HG02981 (cell line): ENCODE measurements at regions not wholly inside any gene's neighbourhood (a gene's known extent, or its start where the extent isn't known, plus 50 kb on each side); places are given as distances from the start of the nearest gene placed in this dataset.

Source experiments
- ATAC-seq: cut with Tn5 transposase; IDR thresholded peaks from one replicate; pipeline ENCODE4 v1.9.1; 2021; ENCODE audit warnings: mild to moderate bottlenecking, moderate library complexity; ENCODE audit not compliant: unreplicated experiment

DNA sequence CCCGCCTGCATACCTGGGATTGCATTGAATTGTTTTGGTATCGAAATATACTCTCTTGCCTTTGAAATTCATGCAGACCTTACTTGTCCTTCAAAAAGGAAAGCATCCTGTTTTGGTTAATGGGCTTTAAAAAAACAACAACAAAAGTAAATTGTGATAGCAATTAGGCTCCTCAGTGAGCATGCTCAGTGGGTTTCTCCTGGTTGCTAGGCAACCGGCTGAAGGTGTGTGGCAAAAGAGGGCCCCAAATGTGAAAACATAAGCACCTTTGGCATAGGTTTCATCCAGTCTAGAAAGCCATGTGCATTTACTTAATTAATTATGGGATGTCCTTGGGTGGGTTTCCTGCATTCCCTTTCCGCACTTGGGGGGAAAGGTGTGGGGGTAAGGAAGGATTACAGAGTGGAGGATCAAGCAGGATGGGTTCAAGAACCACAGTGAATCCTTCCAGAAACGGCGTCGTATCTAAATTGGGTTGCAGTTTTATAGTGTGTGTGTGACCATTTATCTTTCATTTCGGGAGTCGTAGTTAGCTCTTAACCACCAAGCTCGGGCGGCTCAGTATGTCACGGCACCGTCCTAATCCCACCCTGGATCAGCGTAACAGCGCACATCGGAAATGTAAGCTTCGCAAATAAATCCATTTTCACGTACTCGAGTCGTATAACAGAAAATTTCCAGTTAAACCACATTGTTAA is 274.9 kb upstream of the TCF4 start:
- no peak for ATAC-seq

DNA sequence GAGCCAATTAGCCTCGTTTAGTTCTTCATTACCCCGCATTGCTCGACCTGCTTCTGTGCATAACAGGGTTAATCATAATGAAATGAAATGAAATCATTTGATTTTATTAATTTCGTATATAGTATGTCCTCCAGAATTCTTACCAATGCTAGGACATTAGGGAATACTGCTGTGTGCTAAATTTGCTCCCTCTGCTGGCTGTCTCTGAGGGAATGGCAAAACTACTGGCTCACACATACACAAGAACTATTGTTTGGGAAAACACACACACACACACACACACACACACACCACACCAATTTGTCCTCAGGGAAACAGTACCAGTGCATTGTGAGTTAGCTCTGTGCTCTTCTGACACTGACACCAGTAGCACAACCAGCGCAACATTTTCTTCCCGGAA is 273.3 kb upstream of the TCF4 start:
- no peak for ATAC-seq

DNA sequence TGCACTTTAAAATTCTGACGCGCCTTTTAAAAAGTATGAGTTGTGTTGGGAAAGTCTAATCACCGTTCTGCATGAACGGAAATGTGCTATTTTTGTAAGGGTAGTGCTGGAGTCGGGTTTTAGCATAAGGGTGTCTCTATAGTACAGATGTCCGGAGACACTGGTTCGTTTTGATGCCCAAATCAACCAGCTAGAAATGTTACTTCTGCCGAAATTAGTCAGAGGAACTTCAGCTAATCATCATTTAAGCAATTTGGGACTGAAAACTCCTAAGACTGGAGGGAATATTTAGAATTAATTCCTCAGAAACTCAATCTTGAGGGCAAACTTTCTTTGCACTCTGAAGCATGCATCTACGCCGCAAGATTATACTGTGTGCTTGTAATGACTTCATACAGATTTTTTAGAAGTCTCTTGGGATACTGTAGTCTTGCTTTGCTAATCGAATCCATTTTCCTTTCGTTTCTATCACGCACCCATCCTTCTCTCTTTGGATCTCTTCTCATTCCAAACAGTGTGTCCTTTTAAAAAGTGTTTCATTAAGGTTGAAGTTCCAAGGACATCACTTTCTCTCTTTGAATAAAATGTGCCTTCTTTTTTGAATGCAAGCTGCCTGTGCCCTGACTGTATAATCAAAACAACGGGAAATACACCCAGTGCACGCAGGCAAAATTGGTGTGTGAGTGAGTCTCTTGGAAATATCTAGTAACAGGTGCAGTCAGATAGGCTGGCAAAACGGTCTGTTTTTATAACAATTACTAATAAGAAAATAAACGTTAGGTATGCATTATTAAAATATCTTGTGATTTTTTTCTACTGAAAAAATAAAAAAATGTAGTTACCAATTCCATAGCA is 270.9 kb upstream of the TCF4 start:
- ATAC-seq = no peak

DNA sequence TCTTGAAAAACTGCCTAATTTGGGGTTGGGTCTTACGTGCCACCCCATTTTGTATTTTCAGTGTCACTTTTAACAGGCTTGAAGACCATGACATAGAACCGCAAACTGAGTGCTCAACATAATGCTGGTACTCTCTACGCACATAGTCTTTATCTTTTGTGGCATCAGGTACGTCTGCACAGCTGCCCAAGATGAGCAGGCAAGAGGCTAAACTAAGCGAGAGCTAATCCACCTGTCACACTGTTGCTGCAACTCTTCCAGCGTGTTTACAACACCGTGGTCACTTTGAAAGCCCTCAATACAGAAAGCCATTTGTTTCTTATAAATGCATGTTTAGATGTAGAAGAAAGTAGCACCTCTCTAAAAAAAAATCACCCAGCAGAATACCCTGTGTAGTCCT is 270.0 kb upstream of the TCF4 start:
- ATAC-seq = no peak

DNA sequence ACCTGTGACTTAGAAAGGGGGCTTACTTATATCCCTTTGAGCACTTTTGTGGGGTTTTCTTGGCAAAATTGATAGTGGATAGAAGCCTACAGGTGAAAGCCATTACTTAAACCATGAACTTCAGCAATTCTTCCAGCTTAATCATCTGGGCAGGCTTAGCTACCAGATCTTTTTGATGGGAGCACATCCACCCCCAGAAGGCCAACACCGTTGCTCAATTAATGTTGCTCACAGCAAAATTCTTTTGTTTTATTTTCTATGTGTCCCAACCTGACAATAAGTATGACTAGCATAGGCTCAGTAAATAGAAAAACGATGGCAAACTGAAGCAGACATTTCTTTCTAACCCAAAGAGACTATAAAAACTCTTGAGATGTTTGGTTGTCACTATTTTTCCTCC is 269.4 kb upstream of the TCF4 start:
- no peak for ATAC-seq

DNA sequence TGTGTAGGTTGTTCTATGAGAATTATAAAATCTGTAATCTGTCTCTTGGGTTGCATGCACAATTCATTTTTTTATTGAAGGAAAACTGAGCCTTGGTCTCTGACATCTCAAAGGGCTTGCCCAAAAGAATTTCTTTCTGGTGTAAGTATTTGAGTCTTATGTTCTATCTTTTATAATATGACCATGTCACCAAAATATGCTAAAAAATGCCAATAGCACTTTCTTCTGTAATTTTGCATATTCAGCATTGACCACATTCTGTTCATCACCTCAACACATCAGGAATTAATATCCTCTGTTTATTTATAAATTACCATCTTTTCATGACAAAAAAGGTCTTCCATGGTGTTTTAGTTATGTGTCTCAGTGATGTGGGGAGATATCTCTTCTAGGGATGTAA is 268.7 kb upstream of the TCF4 start:
- ATAC-seq = no peak

DNA sequence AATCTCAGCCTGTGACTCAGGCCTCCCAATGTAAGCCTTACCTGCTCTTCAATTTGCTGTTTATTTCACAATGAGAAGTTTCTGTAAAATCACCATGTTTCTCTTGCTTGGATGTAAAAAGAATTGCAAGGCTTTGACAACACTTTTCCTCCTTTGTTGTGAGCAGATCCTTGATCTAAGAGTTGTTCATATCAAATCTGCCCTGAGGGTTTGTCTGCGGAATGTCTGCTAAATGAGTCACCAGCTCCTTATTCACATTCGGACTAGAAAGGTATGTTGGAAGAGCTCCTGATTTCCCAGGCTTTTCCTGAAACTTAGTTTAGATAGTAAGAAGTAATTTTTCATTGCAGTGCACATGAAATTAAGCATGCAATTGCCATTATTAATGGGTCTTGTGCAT is 268.2 kb upstream of the TCF4 start:
- ATAC-seq = no peak

DNA sequence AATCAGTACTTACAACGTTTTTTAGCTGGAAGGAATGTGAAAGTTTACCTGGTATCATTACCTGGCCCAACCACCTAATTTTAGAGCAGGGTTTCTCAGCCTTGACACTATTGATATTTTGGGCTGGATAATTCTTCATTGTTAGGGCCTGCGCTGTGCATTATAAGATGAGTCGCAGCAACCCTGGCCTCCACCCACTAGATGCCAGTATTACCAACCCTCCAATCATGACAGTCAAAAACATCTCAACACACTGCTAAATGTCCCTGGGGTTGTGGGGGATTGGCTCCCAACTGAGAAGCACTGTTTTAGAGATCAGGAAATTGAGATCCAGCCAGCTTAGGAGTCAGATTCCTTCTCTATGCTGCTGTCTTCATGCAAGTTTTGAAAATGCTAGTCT is 265.3 kb upstream of the TCF4 start:
- ATAC-seq = no peak

DNA sequence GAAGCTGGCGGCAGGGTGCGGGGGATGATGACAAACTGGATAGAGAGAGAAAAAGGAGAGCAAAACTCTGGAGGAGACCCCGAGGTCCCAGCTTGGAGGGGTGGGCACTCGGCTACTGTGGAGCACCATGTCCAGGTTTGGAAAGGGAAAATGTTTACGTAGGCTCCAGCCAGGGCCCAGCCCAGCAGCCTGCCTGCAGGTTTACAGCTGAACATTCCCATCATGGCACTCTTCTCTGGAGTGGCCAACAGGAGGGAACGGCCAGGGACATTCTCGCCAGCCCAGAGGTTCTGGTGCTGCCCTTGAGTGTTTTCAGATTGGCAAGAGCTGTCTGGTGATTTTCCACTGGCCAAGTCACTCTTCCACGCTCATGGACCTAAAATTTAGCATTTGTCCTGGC is 262.9 kb upstream of the TCF4 start:
- ATAC-seq = no peak

DNA sequence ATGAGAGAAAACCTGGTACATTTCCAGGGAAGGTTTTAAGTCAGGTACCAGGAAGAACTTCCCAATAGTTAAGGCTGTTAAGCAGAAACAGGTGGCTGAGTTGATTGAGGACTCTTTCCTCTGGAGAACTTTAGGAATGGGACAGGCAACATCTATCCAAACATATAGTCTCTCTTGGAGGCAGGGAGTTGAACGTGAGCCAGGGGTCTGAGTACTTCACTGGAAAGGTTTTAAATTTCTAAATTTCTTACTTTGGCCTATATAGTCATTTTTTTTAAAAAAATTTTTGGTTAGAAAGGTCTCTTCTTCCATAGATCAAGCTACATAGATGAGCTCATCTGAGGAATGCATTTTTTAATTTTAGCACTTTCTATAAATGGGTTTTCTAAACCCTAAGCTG is 261.4 kb upstream of the TCF4 start:
- ATAC-seq = no peak

DNA sequence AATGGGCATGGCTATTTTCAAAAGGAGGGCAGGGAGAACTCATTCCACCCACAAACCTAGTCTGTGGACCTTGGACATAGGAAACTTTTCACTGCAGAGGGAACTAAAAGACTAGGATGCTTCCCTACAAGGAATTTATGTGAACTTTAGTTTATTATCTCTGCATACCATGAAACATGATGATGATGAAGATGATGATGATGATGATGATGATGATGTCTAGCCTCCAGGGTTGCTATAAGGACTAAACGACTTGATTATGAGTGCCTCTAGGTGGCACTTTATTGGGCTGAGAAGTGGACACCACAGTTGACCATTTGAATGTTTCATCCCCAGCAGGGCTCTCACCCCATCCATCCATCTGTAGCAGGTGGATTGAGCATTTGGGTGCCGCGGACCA is 260.0 kb upstream of the TCF4 start:
- ATAC-seq = no peak

DNA sequence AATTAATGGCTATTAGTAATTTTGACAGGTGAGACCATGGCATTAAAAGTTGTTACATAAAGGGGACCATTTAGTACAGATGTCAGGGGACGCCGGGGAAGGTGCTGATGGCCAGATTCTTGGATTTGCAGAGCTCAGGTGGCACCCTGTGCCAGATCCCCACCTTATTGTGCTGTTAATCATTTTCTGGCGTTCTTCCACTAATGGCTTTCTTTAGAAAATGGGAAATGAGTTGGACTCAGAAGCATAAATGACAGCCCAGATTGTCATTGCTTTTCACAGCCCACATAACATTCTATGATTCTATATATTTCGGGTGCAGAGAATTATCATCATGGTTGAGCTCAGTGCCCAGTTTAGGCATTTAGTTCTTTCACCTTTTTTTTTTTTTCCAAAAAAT is 257.2 kb upstream of the TCF4 start:
- ATAC-seq = no peak

DNA sequence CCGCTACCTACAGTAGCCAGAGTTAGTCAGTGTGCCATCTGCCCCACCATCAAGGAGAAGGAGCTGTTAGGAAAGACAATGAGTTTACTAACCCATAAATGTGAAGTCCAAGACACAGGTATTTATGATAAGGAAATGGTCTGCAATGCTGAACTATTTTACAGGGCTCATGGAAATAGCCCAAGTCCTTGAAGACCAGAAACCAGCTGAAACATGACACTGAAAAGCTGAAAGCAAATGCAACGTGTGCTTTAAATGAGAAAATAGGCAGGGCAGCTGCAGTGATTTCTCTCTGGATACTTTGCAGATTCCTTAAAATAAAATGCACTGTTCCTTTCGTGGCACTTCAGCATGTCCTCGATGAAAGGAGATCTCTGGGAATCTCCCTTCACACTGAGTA is 256.4 kb upstream of the TCF4 start:
- ATAC-seq = no peak

DNA sequence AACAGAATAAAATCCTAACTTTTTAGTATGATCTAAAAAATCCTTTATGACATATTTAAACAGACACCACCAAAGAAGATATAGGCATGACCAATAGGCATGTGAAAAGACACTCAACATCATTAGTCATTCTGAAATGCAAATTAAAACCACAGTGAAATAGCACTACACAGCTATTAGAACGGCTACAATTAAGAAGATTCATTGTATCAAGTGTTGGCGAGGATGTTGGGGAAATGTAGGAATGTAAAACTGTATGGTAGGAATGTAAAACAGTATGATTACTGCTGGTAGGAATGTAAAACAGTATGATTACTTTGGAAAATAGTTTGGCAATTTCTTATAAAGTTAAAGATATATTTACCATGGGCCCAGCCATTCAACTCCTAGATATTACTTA is 253.3 kb upstream of the TCF4 start:
- ATAC-seq = no peak

DNA sequence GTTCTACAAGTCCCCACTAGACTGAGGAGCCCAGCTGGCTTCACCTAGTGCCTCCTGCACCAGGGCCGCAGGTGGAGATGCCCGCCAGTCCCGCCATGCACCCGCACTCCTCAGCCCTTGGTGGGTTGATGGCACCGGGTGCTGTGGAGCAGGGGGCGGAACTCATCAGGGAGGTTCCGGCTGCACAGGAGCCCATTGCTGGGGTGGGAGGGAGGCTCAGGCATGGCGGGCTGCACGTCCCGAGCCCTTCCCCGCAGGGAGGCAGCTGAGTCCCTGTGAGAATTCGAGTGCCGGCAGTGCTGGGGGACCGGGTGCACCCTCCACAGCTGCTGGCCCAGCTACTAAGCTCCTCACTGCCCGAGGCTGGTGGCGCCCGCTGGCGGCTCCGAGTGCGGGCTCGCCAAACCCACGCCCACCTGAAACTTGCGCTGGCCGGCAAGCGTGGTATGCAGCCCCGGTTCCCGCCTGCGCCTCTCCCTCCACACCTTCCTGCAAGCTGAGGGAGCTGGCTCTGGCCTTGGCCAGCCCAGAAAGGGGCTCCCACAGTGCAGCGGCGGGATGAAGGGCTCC is 252.7 kb upstream of the TCF4 start:
- ATAC-seq = no peak

DNA sequence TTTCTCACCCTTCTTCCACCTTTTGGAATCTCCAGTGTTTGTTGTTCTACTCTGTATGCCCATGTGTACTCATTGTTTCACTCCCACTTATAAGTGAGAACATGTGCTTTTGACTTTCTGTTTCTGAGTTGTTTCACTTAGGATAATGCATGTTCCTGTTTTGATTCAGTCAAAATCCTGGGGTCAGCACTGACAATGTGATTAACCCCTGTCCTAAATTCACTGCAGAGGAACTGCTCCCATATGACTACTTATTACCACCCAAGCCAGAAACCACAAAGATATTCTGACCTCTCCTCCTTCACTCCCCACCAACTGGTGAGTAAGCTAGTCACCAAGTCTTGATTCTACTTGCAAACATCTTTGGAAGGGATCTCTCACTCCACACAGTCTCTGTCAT is 251.4 kb upstream of the TCF4 start:
- no peak for ATAC-seq

DNA sequence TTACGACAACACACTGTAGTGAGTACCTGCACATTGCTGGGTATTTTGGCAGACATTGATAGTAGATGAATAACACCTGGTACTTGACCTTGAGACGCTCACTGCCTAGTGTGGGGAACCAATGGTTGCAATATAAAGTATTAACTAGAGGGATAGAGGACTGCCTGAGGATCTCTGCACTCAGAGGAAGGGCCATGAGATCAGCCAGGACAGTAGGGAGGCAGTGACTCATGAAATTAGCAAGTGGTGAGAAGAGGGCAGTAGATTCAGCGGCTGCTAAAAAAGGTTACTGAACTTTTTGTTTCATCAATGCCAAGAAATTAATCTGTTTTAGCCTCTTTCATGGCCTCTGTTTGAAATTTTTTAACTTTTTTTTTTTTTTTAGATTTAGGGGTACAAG is 250.8 kb upstream of the TCF4 start:
- no peak for ATAC-seq

DNA sequence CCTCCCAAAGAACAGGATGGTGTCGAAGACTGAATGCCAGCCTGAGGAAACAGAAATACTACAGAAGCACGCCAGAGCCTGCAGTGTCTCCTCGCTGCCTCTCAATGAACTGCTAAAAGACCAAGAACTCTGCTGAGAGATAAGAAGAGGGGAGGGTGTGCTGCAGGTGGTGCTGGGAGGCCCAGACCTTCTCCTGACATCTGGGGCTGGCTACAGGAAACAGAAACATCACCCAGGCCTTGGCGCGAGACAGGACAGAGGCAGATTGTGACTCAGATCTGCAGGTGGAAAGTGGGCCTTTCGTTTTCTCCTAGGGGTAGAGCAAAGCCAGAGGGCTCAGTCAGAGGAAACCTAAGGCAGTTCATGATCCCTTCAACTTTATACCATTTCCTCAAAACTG is 250.3 kb upstream of the TCF4 start:
- no peak for ATAC-seq

DNA sequence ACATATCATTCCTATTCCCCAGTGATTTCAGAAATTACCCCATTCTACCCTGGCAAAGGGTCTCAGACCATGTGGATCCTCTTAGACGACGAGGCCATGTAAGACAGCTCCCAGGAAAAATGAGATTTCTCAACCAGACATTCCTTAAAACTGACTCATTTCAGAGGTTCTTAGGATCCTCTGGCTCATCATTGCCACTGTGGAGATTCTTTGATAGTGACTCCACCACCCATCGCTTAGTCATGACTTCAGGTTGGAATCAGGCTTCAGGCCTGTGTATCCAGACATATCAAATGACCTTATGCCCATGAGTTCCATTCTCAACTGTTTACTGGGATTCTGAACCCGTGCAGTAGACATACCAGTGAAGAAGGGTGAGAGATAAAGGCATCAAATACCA is 245.6 kb upstream of the TCF4 start:
- ATAC-seq = no peak

DNA sequence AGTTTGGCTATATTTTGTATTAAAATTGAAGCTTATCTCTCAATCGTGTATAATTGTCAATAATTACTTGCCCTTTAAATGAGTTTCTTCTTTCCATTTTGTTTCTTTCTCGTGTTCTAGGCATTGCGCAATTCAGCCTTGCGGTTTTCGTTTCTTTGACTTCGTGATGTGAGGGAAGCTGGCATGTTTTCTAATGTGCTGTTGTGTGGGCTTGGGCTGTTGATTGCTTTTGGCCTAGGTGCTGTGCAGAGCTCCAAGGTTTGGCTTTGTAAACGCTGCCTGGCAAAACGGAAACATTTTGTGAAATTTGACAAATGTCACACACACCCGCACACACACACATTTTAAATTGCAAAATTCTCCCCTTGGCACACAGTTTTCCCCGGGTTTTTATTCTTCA is 242.6 kb upstream of the TCF4 start:
- ATAC-seq = no peak

DNA sequence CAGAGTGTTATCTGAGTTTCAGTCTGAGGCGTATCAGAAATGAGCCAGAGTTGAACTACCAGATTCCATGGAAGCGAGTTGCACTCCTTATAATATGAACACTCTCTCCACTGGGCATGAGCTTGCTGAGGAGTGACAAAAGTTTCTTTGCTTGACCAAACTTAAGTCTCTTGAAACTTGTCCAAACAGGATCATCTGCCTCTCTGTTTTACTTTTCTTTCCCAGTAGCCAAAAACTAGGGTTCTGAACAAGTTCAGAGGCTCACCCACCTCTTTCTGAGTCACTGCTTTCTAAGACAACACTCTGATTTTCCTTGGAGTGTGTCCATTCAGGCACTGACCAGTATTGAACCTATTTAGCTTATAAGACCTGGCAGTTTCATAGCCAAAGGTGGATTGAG is 233.2 kb upstream of the TCF4 start:
- no peak for ATAC-seq

DNA sequence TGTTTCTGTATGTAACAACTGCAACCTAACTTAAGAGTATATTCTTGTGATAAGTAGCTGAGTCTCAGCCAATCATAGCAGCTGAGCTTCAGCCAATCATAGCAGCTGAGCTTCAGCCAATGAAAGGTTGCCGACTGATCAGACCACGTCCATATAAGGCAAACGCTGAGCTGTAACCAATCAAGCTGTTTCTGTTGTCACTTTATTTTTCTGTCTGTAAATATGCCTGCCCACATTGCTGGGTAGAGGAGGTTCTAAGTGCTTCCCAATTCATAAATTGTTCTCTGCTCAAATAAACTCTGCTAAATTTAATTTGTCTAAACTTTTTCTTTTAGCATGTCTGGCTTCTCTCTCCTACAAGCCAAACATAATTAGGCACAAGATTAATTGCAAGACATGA is 231.5 kb upstream of the TCF4 start:
- ATAC-seq = no peak
